Ishikawa (cell line): ENCODE measurements at regions not wholly inside any gene's neighbourhood (a gene's known extent, or its start where the extent isn't known, plus 50 kb on each side); places are given as distances from the start of the nearest gene placed in this dataset.

Experiments
- CEBPB ChIP-seq: IDR thresholded peaks from 2 replicates; pipeline ENCODE4 v1.6.1; 2012
- CREB1 ChIP-seq: IDR thresholded peaks from 2 replicates; pipeline ENCODE4 v1.6.1; 2012; ENCODE audit warnings: low read depth
- EGR1 ChIP-seq: IDR thresholded peaks from 2 replicates; pipeline ENCODE4 v1.6.1; 2012
- EP300 ChIP-seq: IDR thresholded peaks from 2 replicates; pipeline ENCODE4 v1.6.1; 2012; ENCODE audit warnings: borderline replicate concordance
- FOXM1 ChIP-seq: IDR thresholded peaks from 2 replicates; pipeline ENCODE4 v1.6.1; 2012; ENCODE audit warnings: low read depth, borderline replicate concordance
- NFIC ChIP-seq: IDR thresholded peaks from 2 replicates; pipeline ENCODE4 v1.6.1; 2012
- RAD21 ChIP-seq: IDR thresholded peaks from 2 replicates; pipeline ENCODE4 v1.6.1; 2012; ENCODE audit warnings: low read depth
- REST ChIP-seq: IDR thresholded peaks from 2 replicates; pipeline ENCODE4 v1.6.1; 2012; ENCODE audit warnings: low read depth, mild to moderate bottlenecking
- TAF1 ChIP-seq: IDR thresholded peaks from 2 replicates; pipeline ENCODE4 v1.6.1; 2012; ENCODE audit warnings: low read depth, mild to moderate bottlenecking
- TCF12 ChIP-seq: IDR thresholded peaks from 2 replicates; pipeline ENCODE4 v1.6.1; 2012; ENCODE audit warnings: low read depth
- TEAD4 ChIP-seq: IDR thresholded peaks from 2 replicates; pipeline ENCODE4 v1.6.1; 2012
- USF1 ChIP-seq: IDR thresholded peaks from 2 replicates; pipeline ENCODE4 v1.6.1; 2012
- YY1 ChIP-seq: IDR thresholded peaks from 2 replicates; pipeline ENCODE4 v1.6.1; 2012; ENCODE audit warnings: low read depth
- ZBTB7A ChIP-seq: IDR thresholded peaks from 2 replicates; pipeline ENCODE4 v1.6.1; 2012; ENCODE audit warnings: low read depth
- TF ChIP-seq, protein P1 (sequence below): IDR thresholded peaks from 2 replicates; pipeline ENCODE4 v1.6.1; 2012

- TF ChIP-seq RAD21: no peak
- TF ChIP-seq NFIC: no peak
- TF ChIP-seq TAF1: no peak
- TF ChIP-seq ZBTB7A: no peak
- TF ChIP-seq FOXM1: no peak
- no peak for TF ChIP-seq REST
- no peak for TF ChIP-seq TEAD4
- no peak for TF ChIP-seq EP300
- no peak for TF ChIP-seq TCF12
- TF ChIP-seq CREB1: no peak
- TF ChIP-seq EGR1: no peak
- no peak for TF ChIP-seq YY1
- no peak for TF ChIP-seq USF1
- TF ChIP-seq, protein P1, sequence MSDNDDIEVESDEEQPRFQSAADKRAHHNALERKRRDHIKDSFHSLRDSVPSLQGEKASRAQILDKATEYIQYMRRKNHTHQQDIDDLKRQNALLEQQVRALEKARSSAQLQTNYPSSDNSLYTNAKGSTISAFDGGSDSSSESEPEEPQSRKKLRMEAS: no peak
Observed at GRCh38 chr12:124387528-124387911, 92.6 kb downstream of the RFLNA start.

GRCh38 chr12:124386661-124387527 is 92.0 kb downstream of the RFLNA start:
- no peak for TF ChIP-seq RAD21

- no peak for TF ChIP-seq CREB1
- TF ChIP-seq, protein P1: no peak
- no peak for TF ChIP-seq ZBTB7A
- no peak for TF ChIP-seq EP300
- no peak for TF ChIP-seq USF1
- TF ChIP-seq REST: no peak
- TF ChIP-seq EGR1: no peak
- no peak for TF ChIP-seq TCF12
- no peak for TF ChIP-seq YY1
- TF ChIP-seq TEAD4: no peak
- no peak for TF ChIP-seq CEBPB
- TF ChIP-seq FOXM1: no peak
- no peak for TF ChIP-seq RAD21
- TF ChIP-seq TAF1: no peak
- no peak for TF ChIP-seq NFIC
Observed at GRCh38 chr12:124386059-124386458, 91.2 kb downstream of the RFLNA start.

- TF ChIP-seq RAD21 (no peak), TEAD4 (0 out of 2 replicates have a peak, but pooled peaks have one; percentile 54), EP300 (no peak)
Observed at GRCh38 chr12:124385219-124385969, 90.5 kb downstream of the RFLNA start.

GRCh38 chr12:124384299-124384894 is 89.5 kb downstream of the RFLNA start:
- TF ChIP-seq CREB1: no peak
- TF ChIP-seq, protein P1: no peak
- no peak for TF ChIP-seq CEBPB
- no peak for TF ChIP-seq TEAD4
- no peak for TF ChIP-seq EP300
- no peak for TF ChIP-seq EGR1
- no peak for TF ChIP-seq FOXM1
- no peak for TF ChIP-seq RAD21
- TF ChIP-seq ZBTB7A: no peak
- no peak for TF ChIP-seq USF1
- TF ChIP-seq NFIC: no peak
- TF ChIP-seq TCF12: no peak
- no peak for TF ChIP-seq YY1
- TF ChIP-seq REST: no peak
- no peak for TF ChIP-seq TAF1
